ENCODE measurements at regions not wholly inside any gene's neighbourhood (a gene's known extent, or its start where the extent isn't known, plus 50 kb on each side); places are given as distances from the start of the nearest gene placed in this dataset.

GRCh38 chr3:24947103-24947502 is 452.5 kb upstream of the THRB start:
- no peaks in the 10 kb centered on the region for H3K36me3 ChIP-seq

GRCh38 chr3:24951180-24951579 is 456.5 kb upstream of the THRB start:
- intact Hi-C loops (cut with DNase I), result no loop called here

More at GRCh38 chr3:24947103-24947502, 452.5 kb upstream of the THRB start:
- peaks cover 0 to 8% (median 3%) of the 10 kb centered on the region in 4 donors for H3K4me1 ChIP-seq
- no peaks in the 10 kb centered on the region for H3K9me3 ChIP-seq
- no peaks in the 10 kb centered on the region for H3K27me3 ChIP-seq
- WGBS, result 90% methylated on average over 4 of the region's 4 CpGs
- H3K4me3 ChIP-seq, result no peak overlapping the region
- TF ChIP-seq POLR2AphosphoS5 (IDR thresholded peaks at IDR 0.05) (no peak), POLR2A (IDR thresholded peaks at IDR 0.05; ENCODE audit: low read depth) (no peak), CTCF (IDR thresholded peaks at IDR 0.05) (no peak), EP300 (IDR thresholded peaks at IDR 0.05) (no peak)
- intact Hi-C loops (cut with DNase I), result no loop called here
- no peak for DNase-seq (ENCODE audit: extremely low spot score)
- no peak overlapping the region for H3K27ac ChIP-seq (replicated peaks in 1 of 4)

GRCh38 chr3:24952388-24952787 is 457.7 kb upstream of the THRB start:
- H3K36me3 ChIP-seq, result no peaks in the 10 kb centered on the region
- TF ChIP-seq POLR2AphosphoS5 (IDR thresholded peaks at IDR 0.05) (no peak), CTCF (IDR thresholded peaks at IDR 0.05) (no peak), EP300 (IDR thresholded peaks at IDR 0.05) (no peak), POLR2A (IDR thresholded peaks at IDR 0.05; ENCODE audit: low read depth) (no peak)
- no peak overlapping the region for H3K4me3 ChIP-seq
- H3K27ac ChIP-seq (replicated peaks in 1 of 4), result no peak overlapping the region
- WGBS, result 92% methylated on average over 6 of the region's 6 CpGs
- intact Hi-C loops (cut with DNase I), result no loop called here
- H3K27me3 ChIP-seq, result no peaks in the 10 kb centered on the region
- no peak for DNase-seq (ENCODE audit: extremely low spot score)
- H3K9me3 ChIP-seq, result no peaks in the 10 kb centered on the region
- peaks cover 0 to 16% (median 4%) of the 10 kb centered on the region in 4 donors for H3K4me1 ChIP-seq

More at GRCh38 chr3:24951180-24951579, 456.5 kb upstream of the THRB start:
- H3K4me3 ChIP-seq, result no peak overlapping the region
- H3K9me3 ChIP-seq, result no peaks in the 10 kb centered on the region
- H3K4me1 ChIP-seq, result peaks cover 0 to 8% (median 0%) of the 10 kb centered on the region in 4 donors
- TF ChIP-seq POLR2AphosphoS5 (IDR thresholded peaks at IDR 0.05), result no peak
- TF ChIP-seq CTCF (IDR thresholded peaks at IDR 0.05), result no peak
- TF ChIP-seq POLR2A (IDR thresholded peaks at IDR 0.05; ENCODE audit: low read depth), result no peak
- no peak for TF ChIP-seq EP300 (IDR thresholded peaks at IDR 0.05)
- DNase-seq (ENCODE audit: extremely low spot score), result no peak
- H3K27ac ChIP-seq (replicated peaks in 1 of 4), result no peak overlapping the region
- WGBS, result 73% methylated on average over 4 of the region's 4 CpGs
- H3K27me3 ChIP-seq, result no peaks in the 10 kb centered on the region
- no peaks in the 10 kb centered on the region for H3K36me3 ChIP-seq

- Histone ChIP-seq H3K4me1 (peaks cover 3 to 24% (median 6%) of the 10 kb centered on the region in 4 donors), H3K4me3 (no peak overlapping the region), H3K9me3 (no peaks in the 10 kb centered on the region), H3K36me3 (no peaks in the 10 kb centered on the region), H3K27ac (replicated peaks in 1 of 4) (no peak overlapping the region), H3K27me3 (no peaks in the 10 kb centered on the region)
- TF ChIP-seq CTCF (IDR thresholded peaks at IDR 0.05), result no peak
- TF ChIP-seq POLR2A (IDR thresholded peaks at IDR 0.05; ENCODE audit: low read depth), result no peak
- no peak for TF ChIP-seq POLR2AphosphoS5 (IDR thresholded peaks at IDR 0.05)
- no peak for TF ChIP-seq EP300 (IDR thresholded peaks at IDR 0.05)
- intact Hi-C loops (cut with DNase I), result no loop called here
- 72% methylated on average over 5 of the region's 5 CpGs for WGBS
- DNase-seq (ENCODE audit: extremely low spot score), result no peak
These were observed 458.6 kb upstream of the THRB start for GRCh38 chr3:24953060-24953771.

Data from esophagus muscularis mucosa (tissue), 4 donors.